C4-2B (cell line): ENCODE measurements at regions not wholly inside any gene's neighbourhood (a gene's known extent, or its start where the extent isn't known, plus 50 kb on each side); places are given as distances from the start of the nearest gene placed in this dataset.

ENCODE experiments used
- CTCF ChIP-seq: fragments of 450-650 bp; conservative IDR thresholded peaks from 2 replicates; pipeline ENCODE4 v1.5.1; 2017; ENCODE audit warnings: mild to moderate bottlenecking
- ZFX ChIP-seq: fragments of 450-650 bp; IDR thresholded peaks from 2 replicates; pipeline ENCODE4 v1.6.1; 2017

GRCh38 chr11:112477581-112478317, 217.1 kb upstream of the PLET1 start:
- TF ChIP-seq CTCF (no peak), ZFX (no peak)
